Esophagus muscularis mucosa (tissue), 4 donors: ENCODE measurements at regions not wholly inside any gene's neighbourhood (a gene's known extent, or its start where the extent isn't known, plus 50 kb on each side); places are given as distances from the start of the nearest gene placed in this dataset.

Source experiments
- CTCF ChIP-seq, 3 experiments: fragments of 200-600 bp in 2 of 3; fragments of 450-650 bp in 1 of 3; sonication (generic) in 2 of 3; IDR thresholded peaks; one replicate each; pipeline ENCODE4 v1.5.1; 2017 to 2019; ENCODE audit warnings: antibody characterized with exemption in 3 of 3, mild to moderate bottlenecking in 2 of 3, moderate library complexity in 1 of 3
- EP300 ChIP-seq: sonication (generic); formaldehyde crosslinking; IDR thresholded peaks from one replicate; pipeline ENCODE4 v1.6.1; 2017; ENCODE audit warnings: antibody characterized with exemption
- POLR2AphosphoS5 ChIP-seq, 2 donors: sonication (generic); formaldehyde crosslinking; IDR thresholded peaks; one replicate each; pipeline ENCODE4 v1.6.1; 2017; ENCODE audit warnings: antibody characterized with exemption in 2 of 2

- TF ChIP-seq CTCF (IDR thresholded peaks at IDR 0.05) (no peak), EP300 (no peak), POLR2AphosphoS5 (IDR thresholded peaks at IDR 0.05) (no peak)
Observed at GRCh38 chr6:140026546-140026945, 652.1 kb upstream of the CITED2 start.
